Adrenal gland (tissue), 9 donors: ENCODE measurements at regions not wholly inside any gene's neighbourhood (a gene's known extent, or its start where the extent isn't known, plus 50 kb on each side); places are given as distances from the start of the nearest gene placed in this dataset.
"Not testable (repeated sequence)": the region's sequence is repeated elsewhere in the genome, so short reads cannot be mapped to it uniquely, and the experiment has no call there.

ENCODE experiments used
- DNase-seq, 7 donors: peaks; one replicate each; pipeline ENCODE4 v3.0.0-alpha.2; 2019 to 2020
- H3K27ac ChIP-seq, 5 donors: fragments of 200-600 bp; sonication (generic) in 4 of 5; 1 replicate in 3 of 5; 2 replicates in 2 of 5; pipeline versions ENCODE4 v1.5.1 to v1.8.0; 2016 to 2020; ENCODE audit warnings: mild to moderate bottlenecking in 1 of 5
- H3K27me3 ChIP-seq: fragments of 200-600 bp; 2 replicates; pipeline ENCODE4 v1.8.0; 2021
- H3K36me3 ChIP-seq, 2 donors: fragments of 200-600 bp; replicated peaks in 1 of 2; 1 replicate in 1 of 2; 2 replicates in 1 of 2; pipeline versions ENCODE4 v1.5.1 to v1.8.0; 2018 to 2022
- H3K4me1 ChIP-seq, 2 donors: fragments of 200-600 bp; replicated peaks in 1 of 2; 1 replicate in 1 of 2; 2 replicates in 1 of 2; pipeline versions ENCODE4 v1.5.1 to v1.8.0; 2018 to 2021
- H3K4me3 ChIP-seq, 4 donors: fragments of 200-600 bp; sonication (generic) in 3 of 4; one replicate each; pipeline ENCODE4 v1.5.1; 2016 to 2018
- H3K9me3 ChIP-seq, 3 donors: fragments of 200-600 bp; sonication (generic) in 1 of 3; replicated peaks in 1 of 3; 1 replicate in 2 of 3; 2 replicates in 1 of 3; pipeline versions ENCODE4 v1.5.1 to v1.8.0; 2016 to 2021
- CTCF ChIP-seq, 6 experiments: fragments of 450-650 bp in 4 of 6; fragments of 200-600 bp in 2 of 6; sonication (generic) in 1 of 6; IDR thresholded peaks; 1 replicate in 5 of 6; 2 replicates in 1 of 6; pipeline versions ENCODE4 v1.5.1 to v1.8.0; 2016 to 2021; ENCODE audit warnings: antibody characterized with exemption in 6 of 6, mild to moderate bottlenecking in 2 of 6, moderate library complexity in 1 of 6
- POLR2A ChIP-seq, 2 donors: fragments of 450-650 bp; IDR thresholded peaks; one replicate each; pipeline ENCODE4 v1.6.1; 2017; ENCODE audit warnings: antibody characterized with exemption in 2 of 2, mild to moderate bottlenecking in 2 of 2, moderate library complexity in 1 of 2
- WGBS, 4 donors: extraction: QIAGEN DNeasy Blood & Tissue Kit in 2 of 4; methylation state at CpG; one replicate each; pipeline versions ENCODE4 v1.1.5 to v1.1.7; 2013 to 2017; 5-methylcytosine and 5-hydroxymethylcytosine counted together
- intact Hi-C, 2 donors: fragments of 100-400 bp; cut with DNase I; formaldehyde crosslinking; loops; one replicate each; pipeline versions ENCODE4 v1.14.1 to v1.15.0; 2022 to 2023
- donor health status: healthy with polysubstance abuse.
- donor health status: Bipolar disorder and iron deficiency.
- donor health status: DM: yes; HTN: yes; CAD: no.
- donor health status: DM: no; HTN: no; CAD: no.
- donor health status: DM: no; HTN: no; CAD: no.

- intact Hi-C loops = no loop called here
- Histone ChIP-seq H3K4me3 (no peak overlapping the region), H3K4me1 (no peaks in the 10 kb centered on the region), H3K27ac (no peak overlapping the region), H3K27me3 (no peaks in the 10 kb centered on the region), H3K9me3 (no peaks in the 10 kb centered on the region), H3K36me3 (no peaks in the 10 kb centered on the region)
- WGBS, 4 donors = 71 to 80% (median 78%) methylated on average over 1 of the region's 1 CpG
- DNase-seq = no peak
- no peak for TF ChIP-seq CTCF (IDR thresholded peaks at IDR 0.05)
- TF ChIP-seq POLR2A (IDR thresholded peaks at IDR 0.05) = no peak
Measured at GRCh38 chr5:40121236-40121635, 558.5 kb upstream of the PTGER4 start.

GRCh38 chr5:40112875-40113274 is 566.8 kb upstream of the PTGER4 start:
- TF ChIP-seq POLR2A (IDR thresholded peaks at IDR 0.05) (no peak), CTCF (IDR thresholded peaks at IDR 0.05) (no peak)
- H3K9me3 ChIP-seq = no peaks in the 10 kb centered on the region
- no peak overlapping the region for H3K27ac ChIP-seq

GRCh38 chr5:40111036-40111435 is 568.7 kb upstream of the PTGER4 start:
- H3K27me3 ChIP-seq, intact Hi-C loops, H3K9me3 ChIP-seq, H3K36me3 ChIP-seq, H3K4me1 ChIP-seq, H3K4me3 ChIP-seq, DNase-seq, H3K27ac ChIP-seq: not testable (repeated sequence)
- WGBS, 4 donors = 79 to 90% (median 86%) methylated on average over 4 of the region's 4 CpGs

More at GRCh38 chr5:40112875-40113274, 566.8 kb upstream of the PTGER4 start:
- Histone ChIP-seq H3K4me3 (no peak overlapping the region), H3K4me1 (no peaks in the 10 kb centered on the region), H3K36me3 (no peaks in the 10 kb centered on the region), H3K27me3 (no peaks in the 10 kb centered on the region)
- DNase-seq = no peak
- intact Hi-C loops = no loop called here

GRCh38 chr5:40108764-40109390 is 570.8 kb upstream of the PTGER4 start:
- H3K27me3 ChIP-seq, H3K9me3 ChIP-seq, H3K4me1 ChIP-seq, intact Hi-C loops, H3K4me3 ChIP-seq, DNase-seq, H3K36me3 ChIP-seq, H3K27ac ChIP-seq: not testable (repeated sequence)
- WGBS, 4 donors = 39 to 42% (median 40%) methylated on average over 3 of the region's 3 CpGs

GRCh38 chr5:40107786-40108185 is 571.9 kb upstream of the PTGER4 start:
- H3K4me1 ChIP-seq, H3K27ac ChIP-seq, H3K9me3 ChIP-seq, H3K27me3 ChIP-seq, H3K4me3 ChIP-seq, intact Hi-C loops, H3K36me3 ChIP-seq, DNase-seq: not testable (repeated sequence)
- WGBS, 4 donors = 42 to 49% (median 43%) methylated on average over 4 of the region's 4 CpGs

- no peaks in the 10 kb centered on the region for H3K4me1 ChIP-seq
- intact Hi-C loops = no loop called here
- H3K9me3 ChIP-seq = no peaks in the 10 kb centered on the region
- H3K36me3 ChIP-seq = no peaks in the 10 kb centered on the region
- H3K27me3 ChIP-seq = no peaks in the 10 kb centered on the region
- no peak overlapping the region for H3K4me3 ChIP-seq
- 43 to 90% (median 74%) methylated on average over 2 of the region's 2 CpGs for WGBS, 4 donors
- TF ChIP-seq CTCF (IDR thresholded peaks at IDR 0.05) = no peak
- TF ChIP-seq POLR2A (IDR thresholded peaks at IDR 0.05) = no peak
- DNase-seq = no peak
- H3K27ac ChIP-seq = no peak overlapping the region
Measured at GRCh38 chr5:40106847-40107246, 572.9 kb upstream of the PTGER4 start.
